ENCODE measurements at regions not wholly inside any gene's neighbourhood (a gene's known extent, or its start where the extent isn't known, plus 50 kb on each side); places are given as distances from the start of the nearest gene placed in this dataset.

GRCh38 chr21:28393279-28393678 is 599.4 kb downstream of the LTN1 start:
- ChIA-PET POLR2A (no interaction called here), CTCF (interaction anchor here (0.7 kb wide), 1 partner anchor 352 kb away, joined by 4 read pairs; no protein-coding TSS in a partner anchor)
- no peak overlapping the region for H3K4me2 ChIP-seq (ENCODE audit: insufficient read depth, low read length)
- H3K9me3 ChIP-seq (replicated peaks; ENCODE audit: control insufficient read depth, insufficient read depth, low read length) = no peaks in the 10 kb centered on the region
- no TSS peak for BruUV-seq (replicated peaks)
- H3K27ac ChIP-seq (ENCODE audit: insufficient read depth, low read depth, low read length) = no peak overlapping the region
- H3K27me3 ChIP-seq (ENCODE audit: control insufficient read depth in 2 of 2, insufficient read depth in 2 of 2, low read length in 2 of 2) = no peaks in the 10 kb centered on the region
- H3K4me1 ChIP-seq (ENCODE audit: control insufficient read depth, extremely low read depth, insufficient read depth, low read length) = no peaks in the 10 kb centered on the region
- H3K79me2 ChIP-seq (ENCODE audit: control insufficient read depth, insufficient read depth, low read length) = no peaks in the 10 kb centered on the region
- H3K9me1 ChIP-seq (replicated peaks; ENCODE audit: control insufficient read depth, extremely low read depth, insufficient read depth, low read length) = no peaks in the 10 kb centered on the region
- H3K36me3 ChIP-seq (ENCODE audit: control insufficient read depth in 2 of 2, extremely low read depth in 1 of 2, insufficient read depth in 2 of 2, low read length in 2 of 2) = no peaks in the 10 kb centered on the region
- H4K20me1 ChIP-seq (replicated peaks; ENCODE audit: control insufficient read depth, extremely low read depth, insufficient read depth, low read length) = no peaks in the 10 kb centered on the region
- H3K9ac ChIP-seq (replicated peaks; ENCODE audit: extremely low read depth, insufficient read depth, low read length) = no peak overlapping the region
- dilution Hi-C loops (cut with MboI; ENCODE audit: extremely low pct_ligation_motif_present, low sequenced_read_pairs) (no loop called here), intact Hi-C loops (cut with micrococcal nuclease) (no loop called here)
- DNase-seq (ENCODE audit: low read depth, low spot score) = no peak
- no peak for FAIRE-seq
- no peak for TF ChIP-seq CTCF (IDR thresholded peaks at IDR 0.05; ENCODE audit: extremely low read depth in 1 of 2, insufficient read depth in 1 of 2, low read depth in 1 of 2, low read length in 2 of 2)
- H2AFZ ChIP-seq (ENCODE audit: low read depth, low read length) = no peak overlapping the region
- no peak overlapping the region for H3K4me3 ChIP-seq (replicated peaks in 1 of 3; ENCODE audit: insufficient read depth in 1 of 3, low read depth in 1 of 3, low read length in 3 of 3)

GRCh38 chr21:28391938-28392849 is 600.5 kb downstream of the LTN1 start:
- Histone ChIP-seq H3K79me2 (ENCODE audit: control insufficient read depth, insufficient read depth, low read length) (no peaks in the 10 kb centered on the region), H3K4me1 (ENCODE audit: control insufficient read depth, extremely low read depth, insufficient read depth, low read length) (no peaks in the 10 kb centered on the region), H2AFZ (ENCODE audit: low read depth, low read length) (peak overlapping the region; percentile 4), H3K9me3 (replicated peaks; ENCODE audit: control insufficient read depth, insufficient read depth, low read length) (no peaks in the 10 kb centered on the region), H3K9ac (replicated peaks; ENCODE audit: extremely low read depth, insufficient read depth, low read length) (no peak overlapping the region), H3K27ac (ENCODE audit: insufficient read depth, low read depth, low read length) (no peak overlapping the region), H3K9me1 (replicated peaks; ENCODE audit: control insufficient read depth, extremely low read depth, insufficient read depth, low read length) (no peaks in the 10 kb centered on the region), H3K4me2 (ENCODE audit: insufficient read depth, low read length) (no peak overlapping the region), H3K27me3 (ENCODE audit: control insufficient read depth in 2 of 2, insufficient read depth in 2 of 2, low read length in 2 of 2) (no peaks in the 10 kb centered on the region), H4K20me1 (replicated peaks; ENCODE audit: control insufficient read depth, extremely low read depth, insufficient read depth, low read length) (no peaks in the 10 kb centered on the region), H3K4me3 (replicated peaks in 1 of 3; ENCODE audit: insufficient read depth in 1 of 3, low read depth in 1 of 3, low read length in 3 of 3) (no peak overlapping the region), H3K36me3 (ENCODE audit: control insufficient read depth in 2 of 2, extremely low read depth in 1 of 2, insufficient read depth in 2 of 2, low read length in 2 of 2) (no peaks in the 10 kb centered on the region)
- TF ChIP-seq POLR2AphosphoS5 (IDR thresholded peaks at IDR 0.05; ENCODE audit: insufficient read depth, low read depth, low read length) (no peak), FOS (IDR thresholded peaks at IDR 0.05; ENCODE audit: borderline replicate concordance, insufficient read depth, low read length) (peak; percentile 7)
- no peak for FAIRE-seq
- ChIA-PET POLR2A (no interaction called here), CTCF (interaction anchor here (1.0 kb wide), 1 partner anchor 9 kb away, joined by 3 read pairs; no protein-coding TSS in a partner anchor)
- peak; percentile 31 for DNase-seq (ENCODE audit: low read depth, low spot score)
- intact Hi-C loops (cut with micrococcal nuclease) = no loop called here
- dilution Hi-C loops (cut with MboI; ENCODE audit: extremely low pct_ligation_motif_present, low sequenced_read_pairs) = no loop called here
- no TSS peak for BruUV-seq (replicated peaks)
